Ishikawa (cell line): ENCODE measurements at regions not wholly inside any gene's neighbourhood (a gene's known extent, or its start where the extent isn't known, plus 50 kb on each side); places are given as distances from the start of the nearest gene placed in this dataset.

Experiments
- CEBPB ChIP-seq: IDR thresholded peaks from 2 replicates; pipeline ENCODE4 v1.6.1; 2012
- CREB1 ChIP-seq: IDR thresholded peaks from 2 replicates; pipeline ENCODE4 v1.6.1; 2012; ENCODE audit warnings: low read depth
- EGR1 ChIP-seq: IDR thresholded peaks from 2 replicates; pipeline ENCODE4 v1.6.1; 2012
- EP300 ChIP-seq: IDR thresholded peaks from 2 replicates; pipeline ENCODE4 v1.6.1; 2012; ENCODE audit warnings: borderline replicate concordance
- FOXM1 ChIP-seq: IDR thresholded peaks from 2 replicates; pipeline ENCODE4 v1.6.1; 2012; ENCODE audit warnings: low read depth, borderline replicate concordance
- NFIC ChIP-seq: IDR thresholded peaks from 2 replicates; pipeline ENCODE4 v1.6.1; 2012
- RAD21 ChIP-seq: IDR thresholded peaks from 2 replicates; pipeline ENCODE4 v1.6.1; 2012; ENCODE audit warnings: low read depth
- TAF1 ChIP-seq: IDR thresholded peaks from 2 replicates; pipeline ENCODE4 v1.6.1; 2012; ENCODE audit warnings: low read depth, mild to moderate bottlenecking
- TCF12 ChIP-seq: IDR thresholded peaks from 2 replicates; pipeline ENCODE4 v1.6.1; 2012; ENCODE audit warnings: low read depth
- TEAD4 ChIP-seq: IDR thresholded peaks from 2 replicates; pipeline ENCODE4 v1.6.1; 2012
- YY1 ChIP-seq: IDR thresholded peaks from 2 replicates; pipeline ENCODE4 v1.6.1; 2012; ENCODE audit warnings: low read depth
- ZBTB7A ChIP-seq: IDR thresholded peaks from 2 replicates; pipeline ENCODE4 v1.6.1; 2012; ENCODE audit warnings: low read depth
- TF ChIP-seq, protein P1 (sequence below): IDR thresholded peaks from 2 replicates; pipeline ENCODE4 v1.6.1; 2012
- TF ChIP-seq, protein P2 (sequence below): IDR thresholded peaks from 2 replicates; pipeline ENCODE4 v1.6.1; 2012
- TF ChIP-seq, protein P3 (sequence below): IDR thresholded peaks from 2 replicates; pipeline ENCODE4 v1.6.1; 2012; ENCODE audit warnings: low read depth, mild to moderate bottlenecking

- TF ChIP-seq, protein P1, sequence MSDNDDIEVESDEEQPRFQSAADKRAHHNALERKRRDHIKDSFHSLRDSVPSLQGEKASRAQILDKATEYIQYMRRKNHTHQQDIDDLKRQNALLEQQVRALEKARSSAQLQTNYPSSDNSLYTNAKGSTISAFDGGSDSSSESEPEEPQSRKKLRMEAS: no peak
- TF ChIP-seq CEBPB (no peak), YY1 (no peak), CREB1 (no peak), TCF12 (no peak), RAD21 (no peak), TEAD4 (no peak), ZBTB7A (no peak)
- TF ChIP-seq, protein P2, sequence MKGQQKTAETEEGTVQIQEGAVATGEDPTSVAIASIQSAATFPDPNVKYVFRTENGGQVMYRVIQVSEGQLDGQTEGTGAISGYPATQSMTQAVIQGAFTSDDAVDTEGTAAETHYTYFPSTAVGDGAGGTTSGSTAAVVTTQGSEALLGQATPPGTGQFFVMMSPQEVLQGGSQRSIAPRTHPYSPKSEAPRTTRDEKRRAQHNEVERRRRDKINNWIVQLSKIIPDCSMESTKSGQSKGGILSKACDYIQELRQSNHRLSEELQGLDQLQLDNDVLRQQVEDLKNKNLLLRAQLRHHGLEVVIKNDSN: no peak
Measured at GRCh38 chr20:4521170-4521968, 164.9 kb upstream of the PRNP start.

GRCh38 chr20:4519534-4519933 lies 166.7 kb upstream of the PRNP start:
- TF ChIP-seq NFIC (peak; percentile 28; the same call in 1 of the 2 replicates), RAD21 (peak; percentile 74), CEBPB (no peak)

DNA sequence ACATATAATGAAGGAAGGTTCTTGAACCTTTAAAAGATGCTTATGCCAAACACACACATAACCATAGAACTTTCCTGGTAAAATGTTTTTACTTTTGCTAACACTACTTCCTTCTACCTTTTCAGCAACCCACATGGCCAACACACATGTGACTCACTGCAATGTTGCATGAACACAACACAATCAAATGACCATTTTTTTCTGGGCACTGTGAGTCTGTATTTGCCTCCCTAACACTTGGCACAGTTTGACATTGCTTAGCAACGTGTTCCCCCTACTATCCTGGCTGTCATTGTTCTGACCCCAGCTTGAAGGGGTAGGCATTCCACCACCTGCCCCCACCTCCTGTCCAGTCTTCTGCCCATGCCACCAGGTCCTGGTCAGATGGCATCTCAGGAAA lies 169.4 kb upstream of the PRNP start:
- TF ChIP-seq ZBTB7A: no peak
- TF ChIP-seq TCF12: no peak
- TF ChIP-seq YY1: no peak
- TF ChIP-seq TEAD4: no peak
- TF ChIP-seq, protein P1: no peak
- no peak for TF ChIP-seq EGR1
- no peak for TF ChIP-seq EP300
- no peak for TF ChIP-seq FOXM1

DNA sequence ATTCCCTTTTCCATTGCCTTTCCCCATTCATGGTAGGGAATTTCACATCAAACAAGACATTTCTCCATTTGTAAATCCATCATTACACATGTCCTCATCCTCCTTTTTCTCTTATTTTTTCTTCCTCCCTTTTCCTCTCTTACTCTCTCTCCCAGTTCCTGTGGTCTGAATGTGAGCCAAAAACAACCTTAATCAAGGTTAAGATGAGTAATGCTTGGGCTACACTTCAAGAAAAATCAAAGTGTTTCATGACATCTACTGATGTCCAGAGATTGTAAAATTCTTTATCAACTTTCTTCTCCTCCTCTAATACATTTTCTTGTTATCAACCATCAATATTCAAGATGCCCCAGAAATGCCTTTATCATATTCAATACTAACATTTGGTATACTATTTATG lies 172.5 kb upstream of the PRNP start:
- TF ChIP-seq TEAD4 (0 out of 2 replicates have a peak, but pooled peaks have one; percentile 9), TAF1 (no peak), ZBTB7A (no peak), FOXM1 (no peak), EGR1 (no peak), YY1 (no peak), NFIC (peak; percentile 64), RAD21 (no peak)
- TF ChIP-seq, protein P1: no peak

DNA sequence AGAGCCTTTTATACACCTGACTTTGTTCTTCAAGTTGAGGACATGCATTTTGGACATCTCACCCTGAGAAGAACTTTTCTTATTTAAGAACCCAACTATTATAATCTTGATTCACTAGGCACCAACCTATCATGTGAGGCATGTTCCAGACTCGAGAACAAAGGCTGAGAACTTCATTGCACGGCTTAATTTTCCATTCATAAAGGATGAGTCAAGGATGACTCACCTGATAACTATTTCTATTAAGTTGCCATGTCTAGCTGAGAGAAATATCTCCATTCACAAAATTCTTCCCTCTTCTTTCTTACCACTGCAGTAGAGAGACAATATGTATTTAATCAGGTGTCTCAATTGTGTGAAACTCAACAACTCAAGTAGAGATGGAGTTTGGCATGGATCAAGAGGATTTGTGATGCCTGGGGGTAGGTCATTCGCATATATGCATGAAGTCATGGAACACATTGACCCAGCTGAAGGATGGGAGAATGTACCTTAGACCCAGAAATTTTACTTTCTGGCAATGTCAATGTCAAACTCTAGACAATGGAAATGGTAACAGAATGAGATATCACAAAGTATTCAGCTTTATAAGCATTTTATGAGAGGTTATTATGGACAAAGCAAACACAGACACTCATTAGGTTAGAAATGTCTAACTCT lies 173.2 kb upstream of the PRNP start:
- TF ChIP-seq TCF12 (peak; percentile 57; the same call in 1 of the 2 replicates), YY1 (no peak), NFIC (peak; percentile 41; the same call in 1 of the 2 replicates), CREB1 (no peak), EGR1 (no peak), EP300 (peak; percentile 53; the same call in 1 of the 2 replicates), FOXM1 (no peak), TEAD4 (peak; percentile 69), CEBPB (no peak)

DNA sequence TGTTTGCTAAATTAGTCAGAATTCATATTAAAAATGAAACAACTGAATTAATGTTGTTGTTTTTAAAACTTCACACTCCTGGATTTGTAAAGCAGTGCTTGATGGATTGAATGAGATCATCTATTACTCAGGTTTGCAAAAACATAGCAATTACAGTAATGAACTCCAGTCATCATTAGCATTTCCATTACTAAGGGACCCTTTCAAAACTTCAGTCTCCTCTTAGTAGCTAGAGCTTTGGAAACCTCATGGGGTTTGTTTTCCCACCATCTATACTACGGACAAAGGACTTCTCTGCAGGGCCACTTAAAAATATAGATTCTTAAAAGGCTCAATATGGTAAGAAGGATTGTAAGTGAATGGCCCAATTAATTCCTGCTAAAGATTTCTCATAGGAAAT lies 174.5 kb upstream of the PRNP start:
- TF ChIP-seq TAF1 (no peak), RAD21 (no peak), TCF12 (no peak), ZBTB7A (no peak), FOXM1 (no peak), CREB1 (no peak), TEAD4 (no peak)
- TF ChIP-seq, protein P2: no peak
- TF ChIP-seq, protein P3, sequence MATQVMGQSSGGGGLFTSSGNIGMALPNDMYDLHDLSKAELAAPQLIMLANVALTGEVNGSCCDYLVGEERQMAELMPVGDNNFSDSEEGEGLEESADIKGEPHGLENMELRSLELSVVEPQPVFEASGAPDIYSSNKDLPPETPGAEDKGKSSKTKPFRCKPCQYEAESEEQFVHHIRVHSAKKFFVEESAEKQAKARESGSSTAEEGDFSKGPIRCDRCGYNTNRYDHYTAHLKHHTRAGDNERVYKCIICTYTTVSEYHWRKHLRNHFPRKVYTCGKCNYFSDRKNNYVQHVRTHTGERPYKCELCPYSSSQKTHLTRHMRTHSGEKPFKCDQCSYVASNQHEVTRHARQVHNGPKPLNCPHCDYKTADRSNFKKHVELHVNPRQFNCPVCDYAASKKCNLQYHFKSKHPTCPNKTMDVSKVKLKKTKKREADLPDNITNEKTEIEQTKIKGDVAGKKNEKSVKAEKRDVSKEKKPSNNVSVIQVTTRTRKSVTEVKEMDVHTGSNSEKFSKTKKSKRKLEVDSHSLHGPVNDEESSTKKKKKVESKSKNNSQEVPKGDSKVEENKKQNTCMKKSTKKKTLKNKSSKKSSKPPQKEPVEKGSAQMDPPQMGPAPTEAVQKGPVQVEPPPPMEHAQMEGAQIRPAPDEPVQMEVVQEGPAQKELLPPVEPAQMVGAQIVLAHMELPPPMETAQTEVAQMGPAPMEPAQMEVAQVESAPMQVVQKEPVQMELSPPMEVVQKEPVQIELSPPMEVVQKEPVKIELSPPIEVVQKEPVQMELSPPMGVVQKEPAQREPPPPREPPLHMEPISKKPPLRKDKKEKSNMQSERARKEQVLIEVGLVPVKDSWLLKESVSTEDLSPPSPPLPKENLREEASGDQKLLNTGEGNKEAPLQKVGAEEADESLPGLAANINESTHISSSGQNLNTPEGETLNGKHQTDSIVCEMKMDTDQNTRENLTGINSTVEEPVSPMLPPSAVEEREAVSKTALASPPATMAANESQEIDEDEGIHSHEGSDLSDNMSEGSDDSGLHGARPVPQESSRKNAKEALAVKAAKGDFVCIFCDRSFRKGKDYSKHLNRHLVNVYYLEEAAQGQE: no peak

DNA sequence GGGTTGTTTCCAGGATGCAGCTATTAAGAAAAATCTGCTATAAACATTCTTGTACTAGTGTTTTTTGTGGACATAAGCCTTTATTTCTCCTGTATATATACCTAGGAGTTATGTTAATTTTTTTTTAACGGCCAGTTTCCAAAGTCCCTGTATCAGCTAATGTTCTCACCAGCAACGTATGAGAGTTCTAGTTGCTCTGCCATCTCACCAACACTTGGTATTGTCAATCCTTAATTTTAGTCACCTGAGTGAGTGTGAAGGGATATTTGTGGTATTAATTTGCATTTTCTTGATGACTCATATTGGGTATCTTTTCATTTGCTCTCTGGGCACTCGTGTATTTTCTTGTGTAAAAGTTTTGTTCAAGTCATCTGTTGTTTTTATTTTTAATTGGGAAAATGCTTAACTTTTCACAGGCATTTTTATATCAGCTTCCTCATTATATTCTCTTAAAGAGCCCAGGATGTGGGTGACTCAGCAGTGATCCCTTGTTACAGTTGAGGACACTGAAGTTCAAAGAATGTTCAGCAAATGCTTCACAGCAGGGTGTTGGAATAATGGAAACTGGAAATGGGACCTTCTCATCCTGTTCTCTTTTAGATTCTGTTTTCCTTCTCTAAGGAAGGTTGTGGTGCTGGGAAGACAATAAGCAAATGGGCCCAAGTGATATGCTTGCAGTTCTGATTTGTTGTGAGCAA lies 176.3 kb upstream of the PRNP start:
- TF ChIP-seq RAD21: no peak
- TF ChIP-seq EP300: no peak
- TF ChIP-seq TCF12: no peak
- no peak for TF ChIP-seq FOXM1
- no peak for TF ChIP-seq CREB1
